ENCODE measurements at regions not wholly inside any gene's neighbourhood (a gene's known extent, or its start where the extent isn't known, plus 50 kb on each side); places are given as distances from the start of the nearest gene placed in this dataset.

- TF ChIP-seq POLR2A (IDR thresholded peaks at IDR 0.05; ENCODE audit: low read length) (no peak), GATA1 (IDR thresholded peaks at IDR 0.05; ENCODE audit: low read depth, low read length) (no peak)
These were observed 165.2 kb upstream of the CELF2 start for GRCh38 chr10:10852464-10852863.
